Adipocyte (in vitro differentiated cells): ENCODE measurements at regions not wholly inside any gene's neighbourhood (a gene's known extent, or its start where the extent isn't known, plus 50 kb on each side); places are given as distances from the start of the nearest gene placed in this dataset.

Experiments used
- DNase-seq: peaks from one replicate; pipeline ENCODE4 v3.0.0-alpha.2; 2015; ENCODE audit warnings: low read depth
- H3K27me3 ChIP-seq: replicated peaks from 2 replicates; pipeline ENCODE4 v1.7.0; 2013; ENCODE audit warnings: mild to moderate bottlenecking, low read length, moderate library complexity; ENCODE audit not compliant: control insufficient read depth, insufficient read depth
- H3K36me3 ChIP-seq: 2 replicates; pipeline ENCODE4 v1.7.0; 2013; ENCODE audit warnings: low read length, mild to moderate bottlenecking, moderate library complexity; ENCODE audit not compliant: control insufficient read depth, insufficient read depth, severe bottlenecking
- H3K4me1 ChIP-seq: 2 replicates; pipeline ENCODE4 v1.7.0; 2013; ENCODE audit warnings: mild to moderate bottlenecking, low read length, moderate library complexity; ENCODE audit not compliant: control insufficient read depth, insufficient read depth
- H3K4me3 ChIP-seq: 2 replicates; pipeline ENCODE4 v1.7.0; 2013; ENCODE audit warnings: mild to moderate bottlenecking, low read length, moderate library complexity
- H3K9ac ChIP-seq: 2 replicates; pipeline ENCODE4 v1.7.0; 2013; ENCODE audit warnings: mild to moderate bottlenecking, low read length, moderate library complexity
- H3K9me3 ChIP-seq: 2 replicates; pipeline ENCODE4 v1.7.0; 2013; ENCODE audit warnings: mild to moderate bottlenecking, low read length, moderate library complexity; ENCODE audit not compliant: control insufficient read depth

- Histone ChIP-seq H3K36me3 (no peaks in the 10 kb centered on the region), H3K4me1 (peaks cover 23% of the 10 kb centered on the region), H3K9ac (peak overlapping the region; percentile 13), H3K9me3 (no peaks in the 10 kb centered on the region), H3K4me3 (no peak overlapping the region), H3K27me3 (no peaks in the 10 kb centered on the region)
- no peak for DNase-seq
Observed at GRCh38 chr18:23077493-23078256, 57.6 kb upstream of the CABLES1 start.

- no peaks in the 10 kb centered on the region for H3K36me3 ChIP-seq
- no peak overlapping the region for H3K4me3 ChIP-seq
- no peak for DNase-seq
- no peaks in the 10 kb centered on the region for H3K9me3 ChIP-seq
- no peak overlapping the region for H3K9ac ChIP-seq
- peaks cover under 1% of the 10 kb centered on the region for H3K4me1 ChIP-seq
- H3K27me3 ChIP-seq, result no peaks in the 10 kb centered on the region
Observed at GRCh38 chr18:23085066-23085465, 50.2 kb upstream of the CABLES1 start.
